HG02610 (cell line): ENCODE measurements at regions not wholly inside any gene's neighbourhood (a gene's known extent, or its start where the extent isn't known, plus 50 kb on each side); places are given as distances from the start of the nearest gene placed in this dataset.

ENCODE experiments used
- ATAC-seq: cut with Tn5 transposase; IDR thresholded peaks from one replicate; pipeline ENCODE4 v1.9.1; 2021; ENCODE audit warnings: mild to moderate bottlenecking, moderate library complexity; ENCODE audit not compliant: unreplicated experiment

DNA sequence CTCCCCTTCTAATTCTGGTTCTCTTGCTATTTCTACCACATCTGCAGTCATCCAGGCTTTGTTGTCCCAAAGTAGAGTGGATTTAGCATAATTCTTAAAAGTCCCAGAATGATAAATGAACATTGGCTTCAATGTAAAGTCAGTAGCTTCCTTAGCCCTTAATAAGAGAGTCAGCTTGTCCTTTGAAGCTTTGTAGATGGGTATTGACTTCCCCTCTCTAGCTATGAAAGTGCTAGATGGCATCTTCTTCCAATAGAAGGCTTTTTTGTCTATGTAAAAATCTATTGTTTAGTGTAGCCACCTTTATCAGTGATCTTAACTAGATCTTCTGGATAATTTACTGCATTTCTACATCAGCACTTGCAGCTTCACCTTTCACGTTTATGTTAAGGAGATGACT is 181.4 kb upstream of the B3GALT2 start:
- ATAC-seq = peak; percentile 20

DNA sequence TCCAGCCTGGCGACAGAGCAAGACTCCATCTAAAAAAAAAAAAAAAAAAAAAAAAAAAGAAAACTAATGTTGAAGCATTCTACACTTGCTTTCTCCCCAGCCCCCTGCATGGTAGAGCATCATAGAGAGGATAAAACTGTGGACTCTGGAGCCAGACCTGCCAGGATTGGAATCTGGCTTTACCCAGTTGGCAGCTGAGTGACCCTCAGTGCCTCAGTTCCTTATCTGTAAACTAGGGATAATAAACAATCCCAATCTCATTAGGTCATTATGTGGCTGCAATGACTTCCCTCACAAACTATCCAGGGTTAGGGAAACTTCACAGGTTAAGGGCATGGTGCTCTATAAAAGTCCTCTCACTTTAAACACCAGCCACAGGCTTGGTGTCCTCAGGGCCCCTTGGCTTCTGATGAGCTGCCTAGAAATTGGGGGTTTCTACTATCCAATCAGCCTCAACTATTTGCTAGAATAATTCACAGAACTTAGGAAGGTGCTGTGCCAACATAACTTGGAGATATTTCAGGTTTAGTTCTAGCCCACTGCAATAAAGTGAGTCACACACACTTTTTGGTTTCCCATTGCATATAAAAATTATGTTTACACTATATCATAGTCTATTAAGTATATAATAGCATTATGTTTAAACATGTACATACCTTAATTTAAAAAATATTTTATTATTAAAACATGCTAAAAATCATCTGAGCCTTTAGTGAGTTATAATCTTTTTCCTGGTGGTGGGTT is 180.5 kb upstream of the B3GALT2 start:
- no peak for ATAC-seq

DNA sequence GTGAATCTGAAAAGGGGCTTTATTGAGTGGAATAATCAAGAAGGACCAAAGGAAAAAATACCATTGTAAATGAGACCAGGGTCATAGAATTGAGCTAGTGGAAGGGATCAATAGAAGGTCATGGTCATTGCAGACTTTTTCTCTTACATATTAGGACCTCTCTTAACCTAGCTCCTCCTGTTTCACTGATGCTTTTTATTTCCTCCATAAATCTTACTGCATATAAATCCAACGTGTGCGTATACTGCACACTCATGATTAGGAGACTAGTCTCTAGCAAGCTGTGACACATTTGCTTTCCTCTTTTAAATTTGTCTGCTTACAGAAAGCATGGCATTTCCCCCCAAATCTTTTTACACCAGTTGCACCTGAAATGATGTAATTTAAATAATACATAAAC is 179.6 kb upstream of the B3GALT2 start:
- no peak for ATAC-seq

DNA sequence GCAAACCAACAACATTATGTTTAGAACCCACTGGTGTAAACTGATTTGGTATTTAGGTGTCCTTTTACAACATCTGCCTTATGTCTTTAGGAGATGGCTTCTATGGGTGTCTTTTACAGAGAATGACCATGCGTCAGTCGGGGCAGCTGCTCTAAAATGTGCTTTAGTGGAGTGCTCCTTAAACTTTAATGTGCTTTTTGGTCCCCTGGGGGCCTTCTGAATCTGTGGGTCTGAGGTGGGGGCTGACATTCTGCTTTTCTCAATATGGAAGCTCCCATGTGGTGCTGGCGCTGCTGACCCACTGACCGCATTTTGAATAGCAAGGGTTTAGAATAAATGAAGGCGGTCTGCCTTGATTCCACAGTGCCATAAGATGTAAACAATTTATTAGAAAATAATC is 173.2 kb upstream of the B3GALT2 start:
- ATAC-seq = no peak

GRCh38 chr1:193358419-193358818 is 172.0 kb upstream of the B3GALT2 start:
- ATAC-seq = no peak

- ATAC-seq = no peak
Observed at GRCh38 chr1:193356249-193356648, 169.8 kb upstream of the B3GALT2 start.

DNA sequence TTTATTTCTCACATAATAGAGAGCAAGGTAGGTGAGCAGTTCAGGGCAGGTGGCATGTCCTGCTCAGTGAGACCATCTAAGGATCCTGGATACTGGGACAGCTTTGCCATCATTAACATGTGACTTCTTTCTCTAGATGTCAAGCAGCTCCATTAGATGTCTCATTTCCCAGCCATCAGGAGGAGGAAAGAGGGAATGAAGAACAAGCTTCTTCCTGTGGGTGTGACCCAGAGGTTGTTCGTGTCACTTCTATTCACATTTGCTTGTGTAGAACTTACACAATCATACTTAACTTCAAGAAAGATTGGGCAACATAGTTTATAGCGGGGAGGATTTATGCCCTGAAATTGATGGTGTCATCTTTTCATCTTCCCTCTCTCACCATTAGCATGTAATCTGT is 169.2 kb upstream of the B3GALT2 start:
- ATAC-seq = no peak

DNA sequence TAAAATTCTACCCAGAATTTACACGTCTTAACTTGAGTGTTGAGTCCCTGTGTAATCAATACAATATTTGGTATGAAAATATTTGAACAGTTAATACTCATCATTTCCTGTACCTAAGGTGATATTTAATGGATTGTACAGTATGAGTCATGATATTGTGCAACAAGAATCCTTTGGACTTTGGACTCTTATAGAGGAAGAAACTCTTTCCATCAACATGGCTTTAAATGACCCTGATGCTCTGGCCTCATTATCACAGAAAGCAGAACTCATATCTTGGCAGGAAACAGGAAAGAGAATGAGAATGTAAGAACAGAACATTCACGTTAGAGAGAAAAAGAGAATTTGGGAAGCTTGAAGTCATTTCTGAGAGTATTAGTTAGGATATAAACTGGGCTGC is 168.8 kb upstream of the B3GALT2 start:
- no peak for ATAC-seq

GRCh38 chr1:193348769-193349535 is 162.5 kb upstream of the B3GALT2 start:
- no peak for ATAC-seq

GRCh38 chr1:193348091-193348768 is 161.8 kb upstream of the B3GALT2 start:
- ATAC-seq = no peak

GRCh38 chr1:193346085-193346484 is 159.7 kb upstream of the B3GALT2 start:
- no peak for ATAC-seq

DNA sequence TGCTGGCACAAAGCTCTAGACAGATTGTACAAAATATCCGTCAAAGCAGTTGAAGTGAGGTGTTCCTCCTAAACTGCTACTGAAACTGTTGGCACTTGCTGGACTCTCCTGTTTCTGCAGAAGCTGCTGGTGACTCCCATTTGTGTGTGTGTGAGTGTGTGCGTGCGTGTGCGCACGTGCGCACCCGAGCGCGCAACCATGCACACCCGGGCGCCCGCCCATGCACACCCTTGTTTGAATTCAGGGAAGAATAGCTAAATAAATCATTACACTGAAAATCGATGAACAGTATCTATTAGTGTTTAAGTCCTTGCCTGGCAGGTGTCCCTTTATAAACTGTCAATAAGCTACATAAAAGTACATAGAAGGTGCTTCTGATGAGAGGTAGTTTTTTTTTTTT is 156.4 kb upstream of the B3GALT2 start:
- no peak for ATAC-seq

DNA sequence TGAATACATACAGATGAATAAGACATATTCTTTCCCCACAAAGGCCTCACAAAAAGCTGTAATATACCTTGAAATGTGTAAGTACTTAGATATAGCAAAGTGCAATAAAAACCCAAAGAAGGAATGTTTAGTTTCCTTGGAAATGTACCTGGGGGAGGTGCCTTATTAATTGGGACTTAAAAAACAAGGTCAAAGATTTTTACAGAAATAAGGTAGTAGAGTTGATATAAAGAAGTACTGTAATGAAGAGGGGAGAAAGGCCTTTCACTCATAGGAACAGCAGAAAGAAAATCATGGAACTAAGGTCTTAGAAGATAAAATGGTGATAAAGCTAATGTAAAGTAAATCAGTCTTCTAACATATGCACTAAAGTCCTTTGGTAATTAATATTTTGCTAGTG is 153.9 kb upstream of the B3GALT2 start:
- no peak for ATAC-seq

GRCh38 chr1:193339401-193339800 is 153.0 kb upstream of the B3GALT2 start:
- ATAC-seq = no peak

DNA sequence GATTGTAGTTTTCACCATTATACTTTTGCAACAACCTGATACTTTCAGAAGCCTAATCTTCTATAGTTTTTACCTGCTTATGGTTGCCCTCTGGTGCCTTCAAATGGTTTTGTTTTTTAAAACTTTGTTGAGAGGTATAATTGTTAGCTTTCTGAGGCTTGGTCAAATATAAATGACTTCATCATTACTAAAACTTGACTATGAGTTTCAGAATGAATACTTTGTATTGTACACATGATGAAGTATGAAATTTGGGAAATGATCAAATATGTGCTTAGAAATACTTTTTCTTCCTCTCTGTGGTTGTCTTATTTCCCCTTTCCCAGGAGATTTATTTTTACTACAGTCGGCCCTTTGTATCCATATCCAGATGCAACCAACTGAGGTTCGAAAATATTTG is 151.8 kb upstream of the B3GALT2 start:
- peak; percentile 66 for ATAC-seq

- no peak for ATAC-seq
Observed at GRCh38 chr1:193335806-193336428, 149.5 kb upstream of the B3GALT2 start.

DNA sequence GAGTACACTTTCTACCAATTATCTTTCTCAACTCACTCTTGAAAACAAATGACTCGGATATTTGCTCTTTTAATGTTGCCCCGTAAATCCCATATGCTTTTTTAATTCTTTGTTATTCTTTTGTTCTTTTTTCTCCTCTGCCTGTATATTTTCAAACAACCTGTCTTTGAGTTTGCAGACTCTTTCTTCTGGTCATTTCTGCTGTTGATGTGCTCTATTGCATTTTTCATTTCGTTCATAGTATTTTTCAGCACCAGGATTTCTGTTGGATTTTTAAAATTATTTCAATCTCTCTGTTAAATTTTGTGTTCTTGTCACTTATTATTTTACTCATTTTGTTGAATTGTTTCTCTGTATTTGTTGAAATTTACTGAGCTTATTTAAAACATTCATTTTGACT is 146.8 kb upstream of the B3GALT2 start:
- ATAC-seq = no peak

DNA sequence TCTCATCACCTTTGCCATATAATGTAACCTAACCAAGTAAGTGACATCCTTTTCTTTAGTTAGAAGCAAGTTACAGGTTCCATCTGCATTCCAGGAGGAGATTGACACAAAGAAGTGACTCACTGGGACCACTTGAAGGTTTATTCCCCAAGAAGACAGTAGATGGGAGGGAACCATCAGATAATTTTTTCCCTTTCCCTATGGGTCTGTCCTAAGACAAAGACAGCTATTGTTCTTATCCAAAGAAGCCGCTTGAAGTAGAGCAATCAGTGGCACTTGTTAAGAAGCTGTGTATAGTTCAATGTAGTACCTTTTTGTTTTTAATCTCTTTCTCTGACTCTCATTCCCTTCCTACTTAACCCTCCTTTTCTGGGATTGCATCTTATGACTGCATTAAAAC is 139.9 kb upstream of the B3GALT2 start:
- no peak for ATAC-seq

DNA sequence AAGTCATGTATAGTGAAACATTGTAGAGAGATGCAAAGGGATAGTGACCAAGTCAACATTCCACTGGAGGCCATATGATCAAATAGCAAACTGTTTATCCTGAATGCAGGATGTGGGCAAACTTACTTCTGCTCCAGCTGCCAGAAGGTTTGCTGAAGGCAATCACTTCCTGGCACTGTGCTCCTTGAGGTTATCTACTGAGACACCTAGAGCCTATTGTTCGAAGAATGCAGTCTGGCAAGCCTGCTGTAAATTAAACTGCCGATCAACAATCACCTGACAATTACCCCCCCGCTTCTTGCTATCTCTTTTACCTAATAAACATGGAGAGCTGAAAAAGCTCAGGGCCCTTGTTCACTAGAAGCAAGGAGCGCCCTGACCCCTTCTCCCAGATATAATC is 139.4 kb upstream of the B3GALT2 start:
- no peak for ATAC-seq

DNA sequence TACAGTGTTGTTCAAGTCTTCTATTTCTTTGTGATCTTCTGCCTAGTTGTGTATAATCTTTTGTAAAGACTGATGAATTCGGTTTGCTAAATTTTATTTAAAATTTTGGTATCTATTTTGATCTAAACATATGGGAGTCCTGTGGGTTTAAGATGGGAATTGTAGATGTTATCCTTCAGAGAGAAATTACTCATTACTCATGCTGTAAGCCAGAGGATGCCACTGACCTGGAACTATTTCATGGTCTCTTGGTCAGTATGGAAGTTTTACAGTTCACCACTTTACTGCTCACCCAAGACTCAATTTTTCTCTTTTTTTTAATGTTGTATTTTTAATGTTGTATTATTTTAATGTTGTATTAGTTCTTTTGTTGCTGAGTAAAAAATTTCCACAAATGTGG is 138.6 kb upstream of the B3GALT2 start:
- no peak for ATAC-seq

- ATAC-seq = no peak
Observed at GRCh38 chr1:193322211-193322610, 135.8 kb upstream of the B3GALT2 start.
